ENCODE measurements at regions not wholly inside any gene's neighbourhood (a gene's known extent, or its start where the extent isn't known, plus 50 kb on each side); places are given as distances from the start of the nearest gene placed in this dataset.

DNA sequence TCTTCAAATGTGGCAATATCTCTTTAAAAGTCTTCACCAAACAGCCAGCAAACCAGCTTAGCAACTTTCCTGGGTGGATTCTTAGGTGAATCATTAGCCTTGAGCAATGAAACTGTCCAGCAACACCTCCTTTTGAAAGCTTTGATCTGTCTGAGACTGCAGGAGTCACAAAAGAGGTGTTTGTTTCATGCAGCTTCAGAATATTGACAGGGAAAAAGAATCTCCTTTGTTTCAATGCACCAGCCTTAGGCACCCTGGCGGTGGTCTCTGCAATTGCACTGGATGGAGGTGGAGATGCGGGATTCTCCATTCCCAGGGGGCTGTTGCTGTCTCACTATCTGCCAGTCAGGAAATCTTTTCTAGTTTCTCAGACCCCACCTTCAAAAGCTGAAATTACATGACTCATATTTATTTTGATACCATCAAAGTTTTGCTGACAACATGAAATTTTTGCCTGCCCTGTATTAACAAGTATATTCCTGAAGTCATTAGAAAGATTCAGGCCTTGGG is 76.0 kb upstream of the DSG1 start:
- Histone ChIP-seq H4K20me1 (ENCODE audit: insufficient read depth, low read length) (no peaks in the 10 kb centered on the region), H3K27ac (ENCODE audit: low read depth, low read length, poor library complexity, severe bottlenecking) (no peak overlapping the region), H2AFZ (ENCODE audit: low read length) (no peak overlapping the region), H3K79me2 (ENCODE audit: insufficient read depth, low read depth, low read length) (no peaks in the 10 kb centered on the region), H3K4me3 (ENCODE audit: low read depth, low read length, poor library complexity, severe bottlenecking) (no peak overlapping the region), H3K36me3 (ENCODE audit: insufficient read depth, low read length) (no peaks in the 10 kb centered on the region), H3K4me1 (ENCODE audit: insufficient read depth, low read length, poor library complexity, severe bottlenecking) (no peaks in the 10 kb centered on the region), H3K9me2 (ENCODE audit: insufficient read depth, low read length) (no peaks in the 10 kb centered on the region), H3K4me2 (ENCODE audit: low read length) (no peak overlapping the region), H3K9me3 (ENCODE audit: low read length) (no peaks in the 10 kb centered on the region)
- ChIA-PET POLR2A (interaction anchor here (0.7 kb wide), 1 partner anchor 13 kb away, joined by 3 read pairs; no protein-coding TSS in a partner anchor), CTCF (ENCODE audit: unreplicated experiment) (no interaction called here)
- TF ChIP-seq, protein P1, sequence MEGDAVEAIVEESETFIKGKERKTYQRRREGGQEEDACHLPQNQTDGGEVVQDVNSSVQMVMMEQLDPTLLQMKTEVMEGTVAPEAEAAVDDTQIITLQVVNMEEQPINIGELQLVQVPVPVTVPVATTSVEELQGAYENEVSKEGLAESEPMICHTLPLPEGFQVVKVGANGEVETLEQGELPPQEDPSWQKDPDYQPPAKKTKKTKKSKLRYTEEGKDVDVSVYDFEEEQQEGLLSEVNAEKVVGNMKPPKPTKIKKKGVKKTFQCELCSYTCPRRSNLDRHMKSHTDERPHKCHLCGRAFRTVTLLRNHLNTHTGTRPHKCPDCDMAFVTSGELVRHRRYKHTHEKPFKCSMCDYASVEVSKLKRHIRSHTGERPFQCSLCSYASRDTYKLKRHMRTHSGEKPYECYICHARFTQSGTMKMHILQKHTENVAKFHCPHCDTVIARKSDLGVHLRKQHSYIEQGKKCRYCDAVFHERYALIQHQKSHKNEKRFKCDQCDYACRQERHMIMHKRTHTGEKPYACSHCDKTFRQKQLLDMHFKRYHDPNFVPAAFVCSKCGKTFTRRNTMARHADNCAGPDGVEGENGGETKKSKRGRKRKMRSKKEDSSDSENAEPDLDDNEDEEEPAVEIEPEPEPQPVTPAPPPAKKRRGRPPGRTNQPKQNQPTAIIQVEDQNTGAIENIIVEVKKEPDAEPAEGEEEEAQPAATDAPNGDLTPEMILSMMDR (conservative IDR thresholded peaks at IDR 0.05; ENCODE audit: low read length) = no peak
- no peak for TF ChIP-seq EZH2phosphoT487 (IDR thresholded peaks at IDR 0.05; ENCODE audit: borderline replicate concordance, low read depth, low read length)
- DNase-seq (ENCODE audit: low spot score) = no peak
- intact Hi-C loops (cut with micrococcal nuclease; ENCODE audit: unreplicated experiment) = no loop called here
- no TSS peak for BruUV-seq (replicated peaks)

DNA sequence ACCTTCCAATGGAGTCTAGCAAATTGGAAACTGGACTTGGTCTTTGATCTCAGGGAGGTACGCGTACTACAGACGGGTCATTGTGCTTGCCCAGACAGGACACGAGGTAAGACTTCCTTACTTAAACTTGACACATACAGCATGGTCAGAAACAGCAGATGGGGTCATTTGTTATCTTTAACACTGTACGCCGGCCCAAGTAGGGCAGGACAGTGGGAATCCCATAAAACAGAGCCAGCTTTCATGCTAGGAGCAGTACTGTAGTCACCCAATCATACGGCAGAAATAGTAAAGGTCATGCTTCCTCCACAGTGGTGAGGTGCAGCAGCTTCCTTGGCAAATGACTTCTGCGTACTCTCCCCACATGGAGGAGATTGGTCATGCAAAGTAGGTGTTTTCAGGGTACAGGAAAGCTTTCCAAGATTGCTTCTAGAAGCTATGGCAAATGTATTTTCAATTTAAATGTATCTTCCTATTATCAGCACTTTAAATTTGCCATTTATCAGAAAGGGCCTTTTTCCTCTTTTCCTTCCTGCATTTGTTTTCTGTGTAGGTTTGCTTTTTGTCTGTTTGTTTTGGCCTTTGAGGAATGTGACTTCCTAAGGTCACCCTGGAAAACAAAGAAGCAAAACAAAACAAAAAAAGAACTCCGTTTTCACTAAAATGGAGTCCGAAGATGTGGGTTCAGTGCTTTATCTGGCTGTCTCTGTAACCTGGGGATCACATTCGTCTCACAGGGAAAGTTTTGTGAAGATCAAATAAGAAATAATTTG is 74.0 kb upstream of the DSG1 start:
- no peak overlapping the region for H3K4me2 ChIP-seq (ENCODE audit: low read length)
- no peaks in the 10 kb centered on the region for H3K36me3 ChIP-seq (ENCODE audit: insufficient read depth, low read length)
- no peaks in the 10 kb centered on the region for H3K4me1 ChIP-seq (ENCODE audit: insufficient read depth, low read length, poor library complexity, severe bottlenecking)
- DNase-seq (ENCODE audit: low spot score) = no peak
- no peak overlapping the region for H3K4me3 ChIP-seq (ENCODE audit: low read depth, low read length, poor library complexity, severe bottlenecking)
- POLR2A ChIA-PET = no interaction called here
- no TSS peak for BruUV-seq (replicated peaks)
- CTCF ChIA-PET (ENCODE audit: unreplicated experiment) = no interaction called here
- H3K79me2 ChIP-seq (ENCODE audit: insufficient read depth, low read depth, low read length) = no peaks in the 10 kb centered on the region
- H4K20me1 ChIP-seq (ENCODE audit: insufficient read depth, low read length) = no peaks in the 10 kb centered on the region
- H3K9me3 ChIP-seq (ENCODE audit: low read length) = no peaks in the 10 kb centered on the region
- intact Hi-C loops (cut with micrococcal nuclease; ENCODE audit: unreplicated experiment) = no loop called here
- no peaks in the 10 kb centered on the region for H3K9me2 ChIP-seq (ENCODE audit: insufficient read depth, low read length)
- H3K27ac ChIP-seq (ENCODE audit: low read depth, low read length, poor library complexity, severe bottlenecking) = no peak overlapping the region
- TF ChIP-seq, protein P1 (conservative IDR thresholded peaks at IDR 0.05; ENCODE audit: low read length) = no peak
- no peak for TF ChIP-seq EZH2phosphoT487 (IDR thresholded peaks at IDR 0.05; ENCODE audit: borderline replicate concordance, low read depth, low read length)
- H2AFZ ChIP-seq (ENCODE audit: low read length) = no peak overlapping the region

DNA sequence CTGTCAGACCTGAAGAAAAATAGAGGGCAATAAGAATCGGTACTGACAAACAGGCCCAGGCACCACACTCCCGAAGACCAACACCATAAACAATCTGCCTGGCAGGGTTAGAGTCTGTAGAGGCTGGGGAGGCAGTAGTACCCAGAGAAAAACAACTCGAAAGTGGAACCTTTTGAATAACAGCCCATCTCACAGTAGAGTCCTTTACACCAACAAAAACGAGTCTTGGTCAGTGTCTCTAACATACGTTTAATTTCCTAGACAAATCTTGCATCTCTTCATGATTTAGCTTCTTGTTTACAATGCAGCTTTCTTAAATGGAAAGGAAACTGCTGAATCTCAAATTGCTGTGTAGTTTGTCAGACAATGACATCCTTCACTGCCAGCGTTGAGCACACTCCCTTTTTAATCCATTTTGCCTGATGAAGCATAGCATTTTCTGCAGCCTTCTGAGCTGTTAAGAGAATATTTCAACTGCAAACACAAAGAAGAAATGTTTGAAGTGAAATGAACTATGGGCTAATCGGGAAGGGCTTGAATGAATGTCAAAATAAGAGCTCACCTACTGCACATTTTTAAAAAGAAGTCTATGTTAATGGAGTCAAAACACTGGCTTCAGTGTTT is 73.1 kb upstream of the DSG1 start:
- intact Hi-C loops (cut with micrococcal nuclease; ENCODE audit: unreplicated experiment) = no loop called here
- CTCF ChIA-PET (ENCODE audit: unreplicated experiment) = no interaction called here

More for the DNA sequence above, 73.1 kb upstream of the DSG1 start:
- Histone ChIP-seq H3K36me3 (ENCODE audit: insufficient read depth, low read length) (no peaks in the 10 kb centered on the region), H3K27ac (ENCODE audit: low read depth, low read length, poor library complexity, severe bottlenecking) (no peak overlapping the region), H3K4me1 (ENCODE audit: insufficient read depth, low read length, poor library complexity, severe bottlenecking) (no peaks in the 10 kb centered on the region), H3K9me3 (ENCODE audit: low read length) (no peaks in the 10 kb centered on the region), H3K79me2 (ENCODE audit: insufficient read depth, low read depth, low read length) (no peaks in the 10 kb centered on the region), H4K20me1 (ENCODE audit: insufficient read depth, low read length) (no peaks in the 10 kb centered on the region), H2AFZ (ENCODE audit: low read length) (no peak overlapping the region), H3K4me3 (ENCODE audit: low read depth, low read length, poor library complexity, severe bottlenecking) (no peak overlapping the region), H3K4me2 (ENCODE audit: low read length) (no peak overlapping the region), H3K9me2 (ENCODE audit: insufficient read depth, low read length) (no peaks in the 10 kb centered on the region)
- POLR2A ChIA-PET = no interaction called here
- no peak for DNase-seq (ENCODE audit: low spot score)
- BruUV-seq (replicated peaks) = no TSS peak
- no peak for TF ChIP-seq EZH2phosphoT487 (IDR thresholded peaks at IDR 0.05; ENCODE audit: borderline replicate concordance, low read depth, low read length)
- TF ChIP-seq, protein P1 (conservative IDR thresholded peaks at IDR 0.05; ENCODE audit: low read length) = no peak
